ENCODE measurements at regions not wholly inside any gene's neighbourhood (a gene's known extent, or its start where the extent isn't known, plus 50 kb on each side); places are given as distances from the start of the nearest gene placed in this dataset.

DNA sequence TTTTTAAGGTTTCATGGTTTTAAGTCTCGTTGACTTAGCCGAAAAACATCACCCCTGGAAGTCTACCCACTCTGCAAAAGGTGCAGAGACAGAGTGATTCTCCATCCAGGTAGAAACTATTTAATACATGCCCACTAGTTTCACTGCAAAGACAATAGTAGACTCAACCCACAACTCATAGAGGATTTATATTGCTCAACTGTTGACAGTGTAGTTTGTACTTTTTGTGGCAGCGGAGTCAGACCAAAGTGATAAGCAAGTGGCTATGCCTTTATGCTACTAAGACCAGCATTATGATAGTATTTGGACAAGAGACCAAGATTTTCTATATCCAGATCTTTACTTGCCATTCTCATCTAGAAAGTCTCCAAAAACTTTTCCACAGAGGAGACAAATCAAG is 98.8 kb upstream of the ZBTB20 start:
- TF ChIP-seq POLR2A (IDR thresholded peaks at IDR 0.05) (no peak), POLR2AphosphoS5 (IDR thresholded peaks at IDR 0.05) (no peak), EP300 (IDR thresholded peaks at IDR 0.05) (no peak)
- TF ChIP-seq, protein P1, sequence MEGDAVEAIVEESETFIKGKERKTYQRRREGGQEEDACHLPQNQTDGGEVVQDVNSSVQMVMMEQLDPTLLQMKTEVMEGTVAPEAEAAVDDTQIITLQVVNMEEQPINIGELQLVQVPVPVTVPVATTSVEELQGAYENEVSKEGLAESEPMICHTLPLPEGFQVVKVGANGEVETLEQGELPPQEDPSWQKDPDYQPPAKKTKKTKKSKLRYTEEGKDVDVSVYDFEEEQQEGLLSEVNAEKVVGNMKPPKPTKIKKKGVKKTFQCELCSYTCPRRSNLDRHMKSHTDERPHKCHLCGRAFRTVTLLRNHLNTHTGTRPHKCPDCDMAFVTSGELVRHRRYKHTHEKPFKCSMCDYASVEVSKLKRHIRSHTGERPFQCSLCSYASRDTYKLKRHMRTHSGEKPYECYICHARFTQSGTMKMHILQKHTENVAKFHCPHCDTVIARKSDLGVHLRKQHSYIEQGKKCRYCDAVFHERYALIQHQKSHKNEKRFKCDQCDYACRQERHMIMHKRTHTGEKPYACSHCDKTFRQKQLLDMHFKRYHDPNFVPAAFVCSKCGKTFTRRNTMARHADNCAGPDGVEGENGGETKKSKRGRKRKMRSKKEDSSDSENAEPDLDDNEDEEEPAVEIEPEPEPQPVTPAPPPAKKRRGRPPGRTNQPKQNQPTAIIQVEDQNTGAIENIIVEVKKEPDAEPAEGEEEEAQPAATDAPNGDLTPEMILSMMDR (IDR thresholded peaks at IDR 0.05), result no peak
